ENCODE measurements at regions not wholly inside any gene's neighbourhood (a gene's known extent, or its start where the extent isn't known, plus 50 kb on each side); places are given as distances from the start of the nearest gene placed in this dataset.

GRCh38 chr13:90205911-90206310 lies 1141.6 kb upstream of the MIR17HG start:
- intact Hi-C loops (cut with DNase I; ENCODE audit: low total_unique reads), result no loop called here
- no peak overlapping the region for H3K4me3 ChIP-seq
- DNase-seq (ENCODE audit: low spot score in 2 of 2), result no peak
- no peaks in the 10 kb centered on the region for H3K9me3 ChIP-seq
- TF ChIP-seq CTCF (IDR thresholded peaks at IDR 0.05) (no peak), POLR2A (IDR thresholded peaks at IDR 0.05) (no peak), POLR2AphosphoS5 (IDR thresholded peaks at IDR 0.05) (no peak)
- H3K27ac ChIP-seq, result no peak overlapping the region
- no peaks in the 10 kb centered on the region for H3K36me3 ChIP-seq
- no peaks in the 10 kb centered on the region for H3K4me1 ChIP-seq
- H3K27me3 ChIP-seq, result no peaks in the 10 kb centered on the region

GRCh38 chr13:90217275-90217674 lies 1130.2 kb upstream of the MIR17HG start:
- TF ChIP-seq POLR2AphosphoS5 (IDR thresholded peaks at IDR 0.05) (no peak), CTCF (IDR thresholded peaks at IDR 0.05) (no peak), POLR2A (IDR thresholded peaks at IDR 0.05) (no peak)
- H3K4me1 ChIP-seq, result no peaks in the 10 kb centered on the region
- no peaks in the 10 kb centered on the region for H3K27me3 ChIP-seq
- intact Hi-C loops (cut with DNase I; ENCODE audit: low total_unique reads), result no loop called here
- no peak for DNase-seq (ENCODE audit: low spot score in 2 of 2)
- H3K4me3 ChIP-seq, result no peak overlapping the region
- H3K9me3 ChIP-seq, result no peaks in the 10 kb centered on the region
- no peaks in the 10 kb centered on the region for H3K36me3 ChIP-seq
- H3K27ac ChIP-seq, result no peak overlapping the region

GRCh38 chr13:90222758-90223157 lies 1124.7 kb upstream of the MIR17HG start:
- no peaks in the 10 kb centered on the region for H3K36me3 ChIP-seq
- DNase-seq (ENCODE audit: low spot score in 2 of 2), result no peak
- H3K27ac ChIP-seq, result no peak overlapping the region
- no peaks in the 10 kb centered on the region for H3K9me3 ChIP-seq
- no peaks in the 10 kb centered on the region for H3K27me3 ChIP-seq
- H3K4me1 ChIP-seq, result no peaks in the 10 kb centered on the region
- H3K4me3 ChIP-seq, result no peak overlapping the region
- intact Hi-C loops (cut with DNase I; ENCODE audit: low total_unique reads), result no loop called here
- TF ChIP-seq POLR2AphosphoS5 (IDR thresholded peaks at IDR 0.05), result no peak
- TF ChIP-seq POLR2A (IDR thresholded peaks at IDR 0.05), result no peak

GRCh38 chr13:90230311-90230710 lies 1117.2 kb upstream of the MIR17HG start:
- intact Hi-C loops (cut with DNase I; ENCODE audit: low total_unique reads), result no loop called here
- no peak overlapping the region for H3K4me3 ChIP-seq
- no peak for TF ChIP-seq CTCF (IDR thresholded peaks at IDR 0.05)
- TF ChIP-seq POLR2AphosphoS5 (IDR thresholded peaks at IDR 0.05), result no peak
- TF ChIP-seq POLR2A (IDR thresholded peaks at IDR 0.05), result no peak
- H3K4me1 ChIP-seq, result no peaks in the 10 kb centered on the region
- no peaks in the 10 kb centered on the region for H3K27me3 ChIP-seq
- H3K9me3 ChIP-seq, result no peaks in the 10 kb centered on the region
- H3K27ac ChIP-seq, result no peak overlapping the region
- no peaks in the 10 kb centered on the region for H3K36me3 ChIP-seq
- DNase-seq (ENCODE audit: low spot score in 2 of 2), result no peak

GRCh38 chr13:90232291-90232690 lies 1115.2 kb upstream of the MIR17HG start:
- intact Hi-C loops (cut with DNase I; ENCODE audit: low total_unique reads), result no loop called here
- Histone ChIP-seq H3K36me3 (no peaks in the 10 kb centered on the region), H3K4me1 (no peaks in the 10 kb centered on the region), H3K27me3 (no peaks in the 10 kb centered on the region), H3K4me3 (no peak overlapping the region), H3K27ac (no peak overlapping the region), H3K9me3 (no peaks in the 10 kb centered on the region)
- no peak for DNase-seq (ENCODE audit: low spot score in 2 of 2)
- no peak for TF ChIP-seq POLR2A (IDR thresholded peaks at IDR 0.05)
- TF ChIP-seq CTCF (IDR thresholded peaks at IDR 0.05), result no peak
